ENCODE measurements at regions not wholly inside any gene's neighbourhood (a gene's known extent, or its start where the extent isn't known, plus 50 kb on each side); places are given as distances from the start of the nearest gene placed in this dataset.
"Not testable (repeated sequence)": the region's sequence is repeated elsewhere in the genome, so short reads cannot be mapped to it uniquely, and the experiment has no call there.

GRCh38 chr11:38011496-38011895, 1413.5 kb upstream of the RAG2 start:
- intact Hi-C loops (cut with DNase I) = no loop called here
- DNase-seq (ENCODE audit: low spot score) = no peak

DNA sequence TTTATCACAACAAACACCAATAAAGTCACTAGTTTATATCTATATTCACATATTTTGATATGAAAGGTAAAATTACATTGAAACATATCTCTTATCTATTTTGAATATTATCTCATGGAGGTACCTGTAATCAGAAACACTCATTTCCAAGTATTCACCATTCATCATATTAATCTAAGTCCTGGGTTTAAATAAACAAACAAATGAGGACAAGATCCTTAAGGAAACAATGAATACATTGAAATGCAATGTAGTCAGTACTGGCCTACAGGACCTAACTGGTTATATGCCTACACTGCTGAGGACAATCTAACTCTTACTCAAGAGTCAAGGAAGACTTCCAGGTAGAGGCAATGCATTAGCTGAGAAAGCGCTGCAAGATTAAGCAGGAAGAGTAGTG, 1411.9 kb upstream of the RAG2 start:
- intact Hi-C loops (cut with DNase I) = no loop called here
- DNase-seq (ENCODE audit: low spot score) = no peak

DNA sequence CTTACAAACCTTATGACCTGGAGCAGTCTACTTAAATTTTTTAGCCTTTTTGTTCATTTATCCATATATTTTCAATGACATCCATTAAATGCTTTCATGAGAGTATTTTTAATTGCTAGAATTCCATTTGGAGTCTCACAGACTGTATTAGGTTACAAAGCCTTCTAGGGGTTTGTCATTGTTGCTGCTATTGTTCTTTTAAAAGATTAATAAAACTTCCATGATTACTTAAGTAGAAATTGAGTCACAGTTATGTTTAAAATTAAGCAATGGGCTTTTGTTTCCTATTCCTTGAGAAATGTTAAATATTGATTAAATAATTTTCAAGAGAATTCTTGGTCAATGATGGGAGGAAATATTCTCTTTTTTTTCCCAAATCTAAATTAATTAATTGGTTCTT, 1408.4 kb upstream of the RAG2 start:
- intact Hi-C loops (cut with DNase I) = no loop called here
- no peak for DNase-seq (ENCODE audit: low spot score)

- intact Hi-C loops (cut with DNase I) = no loop called here
- no peak for DNase-seq (ENCODE audit: low spot score)
Observed at GRCh38 chr11:38005597-38005996, 1407.6 kb upstream of the RAG2 start.

- intact Hi-C loops (cut with DNase I) = no loop called here
- no peak for DNase-seq (ENCODE audit: low spot score)
Observed at GRCh38 chr11:37999171-37999570, 1401.1 kb upstream of the RAG2 start.

DNA sequence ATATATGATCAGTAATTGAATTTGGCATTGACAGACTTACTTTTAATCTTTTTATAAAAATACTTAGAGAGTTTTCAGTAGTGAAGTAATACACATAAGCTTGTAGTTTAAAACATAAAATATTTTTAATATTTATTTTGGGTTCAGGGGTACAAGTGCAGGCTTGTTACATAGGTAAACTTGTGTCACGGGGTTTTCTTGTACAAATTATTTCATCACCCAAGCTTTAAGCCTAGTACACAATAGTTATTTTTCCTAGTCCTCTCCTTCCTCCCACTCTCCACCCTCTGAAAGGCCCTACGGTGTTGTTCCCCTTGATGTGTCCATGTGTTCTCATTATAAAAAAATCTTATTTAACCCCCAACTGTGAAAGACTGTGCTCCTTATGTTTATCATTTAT, 1397.8 kb upstream of the RAG2 start:
- intact Hi-C loops (cut with DNase I) = no loop called here
- no peak for DNase-seq (ENCODE audit: low spot score)

DNA sequence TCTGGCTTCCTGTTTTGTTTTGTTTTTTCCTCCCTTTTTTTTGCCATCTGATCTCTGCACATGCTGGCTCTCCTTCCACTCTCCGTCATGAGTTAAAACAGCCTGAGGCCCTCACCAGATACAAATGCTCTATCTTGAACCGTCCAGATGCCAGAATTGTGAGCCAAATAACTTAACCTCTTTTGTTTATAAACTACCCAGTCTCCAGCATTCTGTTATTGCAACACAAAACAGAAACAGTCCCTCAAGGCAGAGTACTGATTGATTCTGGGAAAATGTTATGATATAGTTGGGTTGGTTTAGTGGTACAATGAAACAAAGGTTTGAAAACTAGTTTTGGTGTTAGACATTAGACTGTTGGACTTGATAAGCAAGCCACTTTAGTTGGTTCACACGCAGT, 1390.0 kb upstream of the RAG2 start:
- no peak for DNase-seq (ENCODE audit: low spot score)
- intact Hi-C loops (cut with DNase I) = no loop called here

- intact Hi-C loops (cut with DNase I) = no loop called here
- DNase-seq (ENCODE audit: low spot score) = no peak
Observed at GRCh38 chr11:37984991-37985390, 1387.0 kb upstream of the RAG2 start.

GRCh38 chr11:37978647-37979046, 1380.6 kb upstream of the RAG2 start:
- DNase-seq (ENCODE audit: low spot score) = no peak
- intact Hi-C loops (cut with DNase I) = no loop called here

GRCh38 chr11:37973941-37974340, 1375.9 kb upstream of the RAG2 start:
- intact Hi-C loops (cut with DNase I) = no loop called here
- DNase-seq (ENCODE audit: low spot score) = no peak

GRCh38 chr11:37972691-37973090, 1374.7 kb upstream of the RAG2 start:
- DNase-seq (ENCODE audit: low spot score) = no peak
- intact Hi-C loops (cut with DNase I) = no loop called here

- intact Hi-C loops (cut with DNase I); DNase-seq (ENCODE audit: low spot score): not testable (repeated sequence)
Observed at GRCh38 chr11:37969336-37969735, 1371.3 kb upstream of the RAG2 start.

- no peak for DNase-seq (ENCODE audit: low spot score)
- intact Hi-C loops (cut with DNase I) = no loop called here
Observed at GRCh38 chr11:37968148-37968547, 1370.1 kb upstream of the RAG2 start.

DNA sequence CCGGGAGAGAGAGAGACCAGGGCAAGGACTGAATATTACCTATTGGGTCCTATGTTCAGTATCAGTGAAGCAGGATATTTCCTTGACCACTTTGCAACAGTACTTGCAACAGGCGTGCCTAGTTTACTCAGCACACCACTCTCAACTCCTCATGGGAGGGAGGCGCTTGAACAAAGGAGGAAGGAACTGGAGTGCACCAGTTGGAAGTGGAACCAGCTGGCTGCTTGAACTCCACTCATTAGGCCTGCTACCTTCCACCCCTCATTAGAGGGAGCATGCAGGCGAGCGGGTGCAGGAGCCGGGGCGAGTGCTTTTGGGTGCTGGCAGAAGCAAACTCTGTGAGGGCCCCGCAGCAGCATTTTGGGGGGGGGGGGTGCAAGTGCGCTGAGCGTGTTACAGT, 1369.6 kb upstream of the RAG2 start:
- intact Hi-C loops (cut with DNase I) = no loop called here
- no peak for DNase-seq (ENCODE audit: low spot score)

DNA sequence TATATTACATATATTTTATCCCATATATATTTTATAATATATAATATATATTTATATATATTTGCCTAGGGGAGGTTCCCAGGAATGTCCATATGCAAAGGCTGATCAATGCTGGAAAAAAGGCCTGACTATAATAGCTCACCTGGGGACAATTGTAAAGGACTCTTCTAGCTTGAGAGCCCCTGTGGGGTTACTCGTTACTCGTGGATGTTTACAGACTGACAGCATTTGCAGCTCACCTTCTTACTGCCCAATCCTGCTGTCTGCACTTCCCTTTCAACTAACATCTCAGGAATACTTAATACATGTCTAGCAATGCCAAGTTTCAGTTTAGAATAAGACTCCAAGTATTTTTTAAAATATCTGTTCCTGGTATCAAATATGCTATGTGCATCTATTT, 1365.4 kb upstream of the RAG2 start:
- intact Hi-C loops (cut with DNase I) = no loop called here

GRCh38 chr11:37957717-37958116, 1359.7 kb upstream of the RAG2 start:
- no peak for DNase-seq (ENCODE audit: low spot score)
- intact Hi-C loops (cut with DNase I) = no loop called here

More for the DNA sequence above, 1365.4 kb upstream of the RAG2 start:
- DNase-seq (ENCODE audit: low spot score) = no peak

GRCh38 chr11:37951996-37952395, 1354.0 kb upstream of the RAG2 start:
- no peak for DNase-seq (ENCODE audit: low spot score)
- intact Hi-C loops (cut with DNase I) = no loop called here

DNA sequence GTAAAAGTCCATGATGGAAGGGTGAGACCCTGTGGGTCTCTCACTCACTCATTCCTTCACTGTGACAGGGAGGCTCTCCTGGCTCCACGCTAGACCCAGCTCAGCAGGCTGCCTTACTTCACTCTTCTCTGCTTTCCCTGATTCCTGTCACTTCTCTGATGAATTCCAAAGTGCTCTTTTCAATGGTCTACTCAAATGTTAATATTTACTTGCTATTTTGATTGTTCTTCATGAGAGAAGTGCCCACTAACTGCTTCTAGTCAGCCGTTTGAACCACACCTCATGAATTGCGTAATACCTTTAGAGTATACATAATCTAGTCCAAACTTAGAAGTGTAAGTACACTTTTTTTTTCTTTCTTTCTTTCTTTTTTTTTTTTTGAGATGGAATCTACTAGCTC, 1350.2 kb upstream of the RAG2 start:
- intact Hi-C loops (cut with DNase I) = no loop called here
- DNase-seq (ENCODE audit: low spot score) = no peak

DNA sequence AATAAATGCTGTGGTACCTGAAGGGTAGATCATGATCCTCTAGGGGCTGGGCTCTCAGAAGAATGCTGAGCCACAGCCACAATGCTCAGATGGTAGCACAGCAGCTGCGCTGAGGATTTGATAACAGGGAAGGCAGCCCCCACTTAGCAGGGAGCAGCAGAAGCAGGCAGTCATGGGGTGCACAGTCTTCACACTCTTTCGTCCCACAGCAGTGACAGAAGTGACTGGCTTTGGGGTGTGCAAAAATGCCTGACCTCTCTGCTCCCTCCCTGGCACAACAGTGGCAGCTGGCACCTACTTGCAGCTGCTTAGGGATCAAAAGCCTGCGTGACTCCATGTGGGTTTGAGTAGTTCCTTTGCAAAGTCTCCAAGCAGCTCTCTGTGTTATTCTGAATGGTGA, 1349.8 kb upstream of the RAG2 start:
- DNase-seq (ENCODE audit: low spot score) = no peak

GRCh38 chr11:37946155-37946766, 1348.2 kb upstream of the RAG2 start:
- intact Hi-C loops (cut with DNase I) = no loop called here
- no peak for DNase-seq (ENCODE audit: low spot score)

More for the DNA sequence above, 1349.8 kb upstream of the RAG2 start:
- intact Hi-C loops (cut with DNase I) = no loop called here

- intact Hi-C loops (cut with DNase I) = no loop called here
- no peak for DNase-seq (ENCODE audit: low spot score)
Observed at GRCh38 chr11:37942081-37942480, 1344.0 kb upstream of the RAG2 start.

DNA sequence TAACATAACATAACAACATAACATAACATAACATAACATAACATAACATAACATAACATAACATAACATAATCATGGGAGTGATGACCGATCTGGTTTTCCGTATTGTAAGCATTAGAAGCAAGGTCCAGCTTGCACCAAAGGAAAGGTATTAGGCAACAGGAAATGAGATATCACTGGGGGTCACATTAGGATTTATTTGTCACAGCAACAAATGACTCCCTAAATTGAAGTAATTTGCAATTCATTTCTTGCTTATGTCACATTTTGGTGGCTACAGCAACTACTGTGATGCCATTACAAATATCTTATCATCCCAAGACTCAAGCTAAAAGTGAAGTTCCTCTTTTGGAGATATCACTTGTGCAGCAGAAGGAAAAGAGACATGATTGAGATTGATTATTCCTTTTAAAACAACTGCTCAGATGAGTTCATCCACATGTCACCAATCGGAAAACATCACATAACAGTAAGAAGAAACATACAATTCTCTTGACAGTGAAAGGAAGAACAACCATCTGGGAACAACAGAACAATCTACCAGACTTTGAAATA, 1331.1 kb upstream of the RAG2 start:
- intact Hi-C loops (cut with DNase I) = no loop called here
- DNase-seq (ENCODE audit: low spot score) = no peak

Data from posterior vena cava (tissue), 2 donors.